Gastroesophageal sphincter (tissue), 4 donors: ENCODE measurements at regions not wholly inside any gene's neighbourhood (a gene's known extent, or its start where the extent isn't known, plus 50 kb on each side); places are given as distances from the start of the nearest gene placed in this dataset.

Source experiments
- ATAC-seq: fragments of 150-250 bp; one replicate; pipeline ENCODE4 v1.9.1; 2016; ENCODE audit warnings: mild to moderate bottlenecking, moderate library complexity
- H3K27ac ChIP-seq, 4 donors: fragments of 200-600 bp; sonication (generic) in 3 of 4; 1 replicate in 3 of 4; 2 replicates in 1 of 4; pipeline ENCODE4 v1.5.1; 2016 to 2019
- H3K27me3 ChIP-seq: fragments of 200-600 bp; sonication (generic); one replicate; pipeline ENCODE4 v1.5.1; 2019
- H3K36me3 ChIP-seq, 2 donors: fragments of 200-600 bp; sonication (generic); one replicate each; pipeline ENCODE4 v1.5.1; 2019; ENCODE audit warnings: control low read depth in 1 of 2
- H3K4me1 ChIP-seq, 3 donors: fragments of 200-600 bp; sonication (generic); 1 replicate in 2 of 3; 2 replicates in 1 of 3; pipeline ENCODE4 v1.5.1; 2016 to 2019; ENCODE audit warnings: control low read depth in 2 of 3
- H3K4me3 ChIP-seq, 2 donors: fragments of 200-600 bp; sonication (generic); one replicate each; pipeline ENCODE4 v1.5.1; 2019; ENCODE audit warnings: mild to moderate bottlenecking in 1 of 2, moderate library complexity in 1 of 2
- H3K9me3 ChIP-seq, 3 donors: fragments of 200-600 bp; sonication (generic); one replicate each; pipeline ENCODE4 v1.5.1; 2017 to 2019; ENCODE audit warnings: control low read depth in 2 of 3
- EP300 ChIP-seq: sonication (generic); formaldehyde crosslinking; IDR thresholded peaks from one replicate; pipeline ENCODE4 v1.6.1; 2017; ENCODE audit warnings: antibody characterized with exemption, mild to moderate bottlenecking
- POLR2A ChIP-seq, 2 donors: fragments of 450-650 bp; IDR thresholded peaks; one replicate each; pipeline ENCODE4 v1.6.1; 2017; ENCODE audit warnings: antibody characterized with exemption in 2 of 2, mild to moderate bottlenecking in 2 of 2, moderate library complexity in 1 of 2
- POLR2AphosphoS5 ChIP-seq: sonication (generic); formaldehyde crosslinking; IDR thresholded peaks from one replicate; pipeline ENCODE4 v1.6.1; 2017; ENCODE audit warnings: antibody characterized with exemption
- WGBS, 2 donors: methylation state at CpG; one replicate each; pipeline ENCODE4 v1.1.5; 2018; ENCODE audit warnings: low coverage in 1 of 2; 5-methylcytosine and 5-hydroxymethylcytosine counted together
- TF ChIP-seq, protein P1 (sequence below), 4 experiments: fragments of 200-600 bp in 2 of 4; fragments of 450-650 bp in 2 of 4; sonication (generic) in 1 of 4; IDR thresholded peaks; one replicate each; pipeline ENCODE4 v1.5.1; 2017 to 2019; ENCODE audit warnings: antibody characterized with exemption in 4 of 4, mild to moderate bottlenecking in 2 of 4, moderate library complexity in 2 of 4

DNA sequence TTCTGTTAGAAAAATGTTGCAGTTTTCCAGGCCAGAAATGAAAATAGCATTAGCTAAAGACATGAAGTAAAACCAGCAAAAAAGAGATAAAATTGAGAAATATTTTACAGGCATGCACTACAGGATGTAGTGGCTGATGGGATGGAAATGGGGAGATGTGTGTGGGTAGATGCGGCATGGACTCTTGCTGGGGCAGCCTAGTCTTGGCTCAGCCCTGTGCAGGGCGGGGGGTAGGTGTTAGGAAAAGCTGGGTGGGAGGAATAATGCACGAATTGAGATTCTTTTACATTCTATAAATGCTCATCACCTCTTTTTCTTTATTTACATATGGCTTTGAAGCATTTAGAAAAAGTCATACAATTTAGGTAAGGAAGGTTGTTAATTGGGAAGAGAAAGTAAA, 334.2 kb downstream of the NUP35 start:
- no peaks in the 10 kb centered on the region for H3K36me3 ChIP-seq

DNA sequence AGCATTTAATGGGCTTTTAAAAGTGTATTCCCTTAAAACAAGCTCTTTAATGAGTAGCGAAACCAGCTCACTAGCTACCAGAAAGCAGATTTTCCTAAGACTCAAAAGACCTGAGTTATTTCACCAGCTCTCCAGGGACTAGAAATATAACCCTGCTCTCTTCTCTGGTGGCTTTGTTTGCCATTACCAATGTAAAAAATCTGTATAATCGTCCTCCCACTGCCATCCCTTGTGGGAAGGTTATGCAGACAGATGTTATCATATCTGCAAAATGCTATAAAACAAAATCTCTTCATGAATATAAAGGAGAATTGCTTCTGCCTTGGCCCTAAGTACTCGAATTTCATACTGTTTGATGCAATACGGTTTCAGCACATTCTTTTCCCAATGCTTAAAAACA, 335.2 kb downstream of the NUP35 start:
- Histone ChIP-seq H3K4me3 (no peak overlapping the region), H3K4me1 (no peaks in the 10 kb centered on the region), H3K36me3 (no peaks in the 10 kb centered on the region), H3K9me3 (no peaks in the 10 kb centered on the region), H3K27ac (no peak overlapping the region), H3K27me3 (no peaks in the 10 kb centered on the region)
- TF ChIP-seq EP300: no peak
- TF ChIP-seq POLR2A (IDR thresholded peaks at IDR 0.05): no peak
- TF ChIP-seq, protein P1, sequence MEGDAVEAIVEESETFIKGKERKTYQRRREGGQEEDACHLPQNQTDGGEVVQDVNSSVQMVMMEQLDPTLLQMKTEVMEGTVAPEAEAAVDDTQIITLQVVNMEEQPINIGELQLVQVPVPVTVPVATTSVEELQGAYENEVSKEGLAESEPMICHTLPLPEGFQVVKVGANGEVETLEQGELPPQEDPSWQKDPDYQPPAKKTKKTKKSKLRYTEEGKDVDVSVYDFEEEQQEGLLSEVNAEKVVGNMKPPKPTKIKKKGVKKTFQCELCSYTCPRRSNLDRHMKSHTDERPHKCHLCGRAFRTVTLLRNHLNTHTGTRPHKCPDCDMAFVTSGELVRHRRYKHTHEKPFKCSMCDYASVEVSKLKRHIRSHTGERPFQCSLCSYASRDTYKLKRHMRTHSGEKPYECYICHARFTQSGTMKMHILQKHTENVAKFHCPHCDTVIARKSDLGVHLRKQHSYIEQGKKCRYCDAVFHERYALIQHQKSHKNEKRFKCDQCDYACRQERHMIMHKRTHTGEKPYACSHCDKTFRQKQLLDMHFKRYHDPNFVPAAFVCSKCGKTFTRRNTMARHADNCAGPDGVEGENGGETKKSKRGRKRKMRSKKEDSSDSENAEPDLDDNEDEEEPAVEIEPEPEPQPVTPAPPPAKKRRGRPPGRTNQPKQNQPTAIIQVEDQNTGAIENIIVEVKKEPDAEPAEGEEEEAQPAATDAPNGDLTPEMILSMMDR (IDR thresholded peaks at IDR 0.05): no peak
- ATAC-seq: no peak
- WGBS, 2 donors: 80 to 88% methylated on average over 2 to 4 of the region's 4 CpGs

More for the DNA sequence above, 334.2 kb downstream of the NUP35 start:
- WGBS, 2 donors: 76 to 81% methylated on average over 3 of the region's 3 CpGs
- H3K27me3 ChIP-seq: no peaks in the 10 kb centered on the region
- no peaks in the 10 kb centered on the region for H3K4me1 ChIP-seq
- H3K9me3 ChIP-seq: no peaks in the 10 kb centered on the region
- TF ChIP-seq POLR2A (IDR thresholded peaks at IDR 0.05) (no peak), EP300 (no peak), POLR2AphosphoS5 (no peak)
- TF ChIP-seq, protein P1 (IDR thresholded peaks at IDR 0.05): no peak
- H3K27ac ChIP-seq: no peak overlapping the region
- H3K4me3 ChIP-seq: no peak overlapping the region
- no peak for ATAC-seq

DNA sequence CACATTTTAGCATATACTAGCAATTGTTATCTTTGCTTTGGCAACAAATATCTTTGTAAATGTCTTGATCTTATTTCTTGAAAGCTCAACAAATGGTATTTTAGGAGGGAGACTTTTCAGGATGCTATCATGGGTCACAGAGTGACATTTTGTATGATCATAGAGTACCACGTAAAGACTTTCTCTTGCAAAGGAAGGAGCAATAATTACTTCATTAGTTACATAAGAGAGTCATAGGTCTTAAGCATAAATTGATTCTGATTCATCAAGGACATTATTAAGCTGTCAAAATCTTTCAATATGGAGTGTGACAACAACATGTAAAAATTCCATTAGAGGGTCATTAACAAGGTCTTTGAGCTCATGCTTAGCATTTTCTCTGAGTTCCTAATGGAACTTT, 339.6 kb downstream of the NUP35 start:
- Histone ChIP-seq H3K27ac (no peak overlapping the region), H3K4me1 (no peaks in the 10 kb centered on the region), H3K9me3 (no peaks in the 10 kb centered on the region), H3K4me3 (no peak overlapping the region), H3K36me3 (no peaks in the 10 kb centered on the region), H3K27me3 (no peaks in the 10 kb centered on the region)
- ATAC-seq: no peak
- TF ChIP-seq POLR2A (IDR thresholded peaks at IDR 0.05) (no peak), EP300 (no peak), POLR2AphosphoS5 (no peak)
- TF ChIP-seq, protein P1 (IDR thresholded peaks at IDR 0.05): no peak
- WGBS, 2 donors: 69 to 92% methylated on average over 1 of the region's 1 CpG

DNA sequence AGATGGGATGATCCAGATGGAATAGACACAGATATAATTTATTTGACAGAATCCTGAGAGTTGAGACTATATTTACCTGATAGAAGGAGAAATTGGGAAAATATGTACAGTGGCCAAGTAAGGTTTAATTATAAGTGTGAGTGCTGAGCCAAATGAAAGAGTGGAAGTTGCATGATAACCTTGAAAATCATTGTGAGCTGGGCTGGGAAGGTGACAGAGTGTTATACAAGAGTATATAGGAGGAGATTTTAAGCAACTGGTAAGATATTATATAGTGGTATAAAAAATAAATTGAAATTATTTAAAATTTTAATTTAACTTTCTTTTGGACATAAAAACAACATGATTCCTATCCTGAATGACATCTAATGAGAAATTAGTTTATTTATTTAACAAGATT, 340.8 kb downstream of the NUP35 start:
- TF ChIP-seq POLR2A (IDR thresholded peaks at IDR 0.05) (no peak), POLR2AphosphoS5 (no peak), EP300 (no peak)
- TF ChIP-seq, protein P1 (IDR thresholded peaks at IDR 0.05): no peak
- Histone ChIP-seq H3K27me3 (no peaks in the 10 kb centered on the region), H3K9me3 (peaks cover 0 to 4% (median 0%) of the 10 kb centered on the region in 3 donors), H3K36me3 (no peaks in the 10 kb centered on the region), H3K4me3 (no peak overlapping the region), H3K27ac (no peak overlapping the region), H3K4me1 (no peaks in the 10 kb centered on the region)
- no peak for ATAC-seq

DNA sequence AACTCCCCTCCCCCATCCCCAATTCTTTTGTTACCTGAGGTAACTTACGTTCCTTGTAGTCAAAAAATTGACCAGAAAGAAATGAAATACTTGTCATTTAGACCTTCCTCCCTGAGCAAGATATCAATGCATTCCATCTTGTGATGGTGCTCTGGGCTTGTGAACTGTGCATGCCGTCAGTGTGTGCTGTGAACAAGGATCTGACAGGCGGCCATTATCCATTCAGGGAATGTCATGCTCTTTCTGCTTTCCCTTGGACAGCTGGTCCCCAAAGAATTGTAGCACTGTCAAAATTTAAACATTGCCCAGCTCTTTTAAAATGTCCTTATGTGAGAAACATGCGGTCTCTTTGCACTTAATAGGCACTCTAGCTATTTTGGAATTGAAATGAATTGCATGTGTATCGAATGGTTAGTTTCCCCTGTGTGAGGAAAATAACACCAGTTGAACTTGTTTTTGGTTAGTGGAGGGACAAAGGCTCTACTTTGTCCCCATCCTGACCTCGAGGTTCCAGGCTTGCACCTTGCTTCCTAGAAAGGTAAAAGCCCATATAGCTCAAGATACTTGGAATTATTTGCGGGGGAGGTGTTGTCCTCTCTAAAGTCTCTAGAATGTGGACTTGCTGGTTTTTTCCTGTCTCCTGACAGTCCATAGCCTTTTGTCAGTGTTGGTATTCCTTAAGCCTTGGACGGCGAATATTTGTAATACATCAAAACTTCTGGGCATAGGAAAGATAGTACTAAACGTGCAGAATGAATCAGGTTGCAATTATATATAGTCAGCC, 350.9 kb downstream of the NUP35 start:
- H3K4me1 ChIP-seq: no peaks in the 10 kb centered on the region
- TF ChIP-seq POLR2A (IDR thresholded peaks at IDR 0.05): no peak
- TF ChIP-seq, protein P1 (IDR thresholded peaks at IDR 0.05): no peak
- TF ChIP-seq EP300: no peak
- TF ChIP-seq POLR2AphosphoS5: no peak
- 68 to 84% methylated on average over 10 of the region's 10 CpGs for WGBS, 2 donors
- H3K27ac ChIP-seq: no peak overlapping the region
- H3K9me3 ChIP-seq: peaks cover 0 to 8% (median 0%) of the 10 kb centered on the region in 3 donors
- no peak for ATAC-seq
- no peak overlapping the region for H3K4me3 ChIP-seq
- H3K27me3 ChIP-seq: no peaks in the 10 kb centered on the region
- H3K36me3 ChIP-seq: no peaks in the 10 kb centered on the region
